Glutamatergic neuron (in vitro differentiated cells): ENCODE measurements at regions not wholly inside any gene's neighbourhood (a gene's known extent, or its start where the extent isn't known, plus 50 kb on each side); places are given as distances from the start of the nearest gene placed in this dataset.
"Not testable (repeated sequence)": the region's sequence is repeated elsewhere in the genome, so short reads cannot be mapped to it uniquely, and the experiment has no call there.

Source experiments
- DNase-seq: peaks from one replicate; pipeline ENCODE4 v3.0.0; 2022
- H3K27ac Mint-ChIP-seq: one replicate; pipeline ENCODE4 v1.8.0; 2020; ENCODE audit warnings: mild to moderate bottlenecking, mixed read lengths, inconsistent platforms; ENCODE audit not compliant: unreplicated experiment
- H3K27me3 Mint-ChIP-seq: one replicate; pipeline ENCODE4 v1.8.0; 2020; ENCODE audit warnings: mild to moderate bottlenecking, moderate library complexity, mixed read lengths, inconsistent platforms; ENCODE audit not compliant: unreplicated experiment
- H3K36me3 Mint-ChIP-seq: one replicate; pipeline ENCODE4 v1.8.0; 2020; ENCODE audit warnings: mild to moderate bottlenecking, mixed read lengths, inconsistent platforms; ENCODE audit not compliant: unreplicated experiment
- H3K4me1 Mint-ChIP-seq: one replicate; pipeline ENCODE4 v1.8.0; 2020; ENCODE audit warnings: mild to moderate bottlenecking, low read depth, mixed read lengths, inconsistent platforms; ENCODE audit not compliant: unreplicated experiment
- H3K4me3 Mint-ChIP-seq: one replicate; pipeline ENCODE4 v1.8.0; 2020; ENCODE audit warnings: mild to moderate bottlenecking, mixed read lengths, inconsistent platforms; ENCODE audit not compliant: unreplicated experiment
- H3K9me3 Mint-ChIP-seq: one replicate; pipeline ENCODE4 v1.8.0; 2020; ENCODE audit warnings: mild to moderate bottlenecking, moderate library complexity, mixed read lengths, inconsistent platforms; ENCODE audit not compliant: unreplicated experiment
- TF ChIP-seq, protein P1 (sequence below): fragments of 200-600 bp; sonication (generic); IDR thresholded peaks from one replicate; pipeline ENCODE4 v1.5.0; 2021; ENCODE audit not compliant: partially characterized antibody, unreplicated experiment

DNA sequence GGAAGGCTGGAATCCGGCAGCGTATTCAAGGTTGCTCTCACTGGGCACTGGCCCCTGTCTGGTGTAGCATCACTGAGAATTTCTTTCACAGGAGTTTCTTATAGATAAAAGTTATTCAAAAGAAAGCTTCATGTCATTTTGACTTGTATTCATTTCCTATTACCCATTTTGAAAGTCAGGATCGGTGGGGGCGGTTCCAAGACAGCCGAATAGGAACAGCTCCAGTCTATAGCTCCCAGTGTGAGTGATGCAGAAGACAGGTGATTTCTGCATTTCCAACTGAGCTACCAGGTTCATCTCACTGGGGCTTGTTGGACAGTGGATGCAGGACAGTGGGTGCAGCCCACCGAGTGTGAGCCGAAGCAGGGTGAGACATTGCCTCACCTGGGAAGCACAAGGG lies 51.5 kb upstream of the CDC42EP3 start:
- H3K36me3 Mint-ChIP-seq, H3K4me3 Mint-ChIP-seq, H3K9me3 Mint-ChIP-seq, H3K27me3 Mint-ChIP-seq, DNase-seq, H3K27ac Mint-ChIP-seq, H3K4me1 Mint-ChIP-seq: not testable (repeated sequence)

GRCh38 chr2:37730037-37730818 lies 58.8 kb upstream of the CDC42EP3 start:
- Mint-ChIP-seq H3K4me1 (peaks cover 20% of the 10 kb centered on the region), H3K4me3 (no peak overlapping the region), H3K9me3 (no peaks in the 10 kb centered on the region), H3K36me3 (no peaks in the 10 kb centered on the region), H3K27ac (no peak overlapping the region), H3K27me3 (no peaks in the 10 kb centered on the region)
- TF ChIP-seq, protein P1, sequence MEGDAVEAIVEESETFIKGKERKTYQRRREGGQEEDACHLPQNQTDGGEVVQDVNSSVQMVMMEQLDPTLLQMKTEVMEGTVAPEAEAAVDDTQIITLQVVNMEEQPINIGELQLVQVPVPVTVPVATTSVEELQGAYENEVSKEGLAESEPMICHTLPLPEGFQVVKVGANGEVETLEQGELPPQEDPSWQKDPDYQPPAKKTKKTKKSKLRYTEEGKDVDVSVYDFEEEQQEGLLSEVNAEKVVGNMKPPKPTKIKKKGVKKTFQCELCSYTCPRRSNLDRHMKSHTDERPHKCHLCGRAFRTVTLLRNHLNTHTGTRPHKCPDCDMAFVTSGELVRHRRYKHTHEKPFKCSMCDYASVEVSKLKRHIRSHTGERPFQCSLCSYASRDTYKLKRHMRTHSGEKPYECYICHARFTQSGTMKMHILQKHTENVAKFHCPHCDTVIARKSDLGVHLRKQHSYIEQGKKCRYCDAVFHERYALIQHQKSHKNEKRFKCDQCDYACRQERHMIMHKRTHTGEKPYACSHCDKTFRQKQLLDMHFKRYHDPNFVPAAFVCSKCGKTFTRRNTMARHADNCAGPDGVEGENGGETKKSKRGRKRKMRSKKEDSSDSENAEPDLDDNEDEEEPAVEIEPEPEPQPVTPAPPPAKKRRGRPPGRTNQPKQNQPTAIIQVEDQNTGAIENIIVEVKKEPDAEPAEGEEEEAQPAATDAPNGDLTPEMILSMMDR = no peak
- DNase-seq = no peak

DNA sequence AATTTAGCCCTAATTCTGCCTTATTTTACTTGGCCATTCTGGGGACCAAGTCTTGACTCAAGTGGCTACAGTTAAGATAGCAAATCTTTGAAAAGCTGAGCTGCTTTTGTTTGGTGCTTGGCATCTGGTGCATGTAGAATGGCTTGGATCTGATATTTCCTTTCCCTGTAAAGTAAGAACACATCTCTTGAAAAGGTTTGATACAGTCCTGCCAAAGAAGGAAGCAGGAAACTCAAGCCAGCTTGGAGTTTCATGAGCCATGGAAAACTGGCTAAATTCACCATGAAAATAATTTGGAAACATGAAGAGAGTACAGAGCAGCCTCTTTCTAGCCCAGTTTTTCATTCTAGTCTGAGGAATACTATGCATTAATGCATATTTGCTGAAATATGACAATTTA lies 61.0 kb upstream of the CDC42EP3 start:
- H3K27me3 Mint-ChIP-seq, DNase-seq, H3K27ac Mint-ChIP-seq, H3K36me3 Mint-ChIP-seq, H3K4me3 Mint-ChIP-seq, H3K9me3 Mint-ChIP-seq: not testable (repeated sequence)
- H3K4me1 Mint-ChIP-seq = peaks cover 25% of the 10 kb centered on the region

DNA sequence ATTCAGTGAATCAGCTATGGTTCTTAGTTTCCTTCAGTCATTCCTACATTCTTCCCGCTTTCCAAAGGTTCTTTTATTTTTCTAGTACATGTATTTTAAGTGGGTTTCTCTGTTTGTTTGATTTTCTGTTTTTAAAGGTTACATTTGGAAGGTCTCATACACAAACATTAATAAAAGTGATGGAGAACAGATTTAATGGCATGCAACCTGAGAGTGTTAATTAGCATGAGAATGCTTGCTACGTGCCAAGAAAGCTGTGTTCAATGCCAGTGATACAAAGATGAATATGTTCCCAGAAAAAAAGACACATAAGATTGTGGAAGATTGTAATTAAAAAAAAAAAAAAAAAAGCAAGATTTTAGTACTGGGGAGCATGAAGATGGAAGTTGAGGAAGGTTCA lies 61.8 kb upstream of the CDC42EP3 start:
- DNase-seq = no peak
- Mint-ChIP-seq H3K9me3 (no peaks in the 10 kb centered on the region), H3K4me3 (no peak overlapping the region), H3K27me3 (no peaks in the 10 kb centered on the region), H3K36me3 (no peaks in the 10 kb centered on the region), H3K27ac (no peak overlapping the region), H3K4me1 (peaks cover 25% of the 10 kb centered on the region)
- TF ChIP-seq, protein P1 = no peak

- not testable (repeated sequence) for H3K36me3 Mint-ChIP-seq, H3K27ac Mint-ChIP-seq, H3K27me3 Mint-ChIP-seq, DNase-seq, H3K9me3 Mint-ChIP-seq, H3K4me3 Mint-ChIP-seq
- peaks cover 25% of the 10 kb centered on the region for H3K4me1 Mint-ChIP-seq
These were observed 62.5 kb upstream of the CDC42EP3 start for GRCh38 chr2:37733955-37734354.

- not testable (repeated sequence) for H3K27ac Mint-ChIP-seq, H3K9me3 Mint-ChIP-seq, DNase-seq, H3K27me3 Mint-ChIP-seq, H3K36me3 Mint-ChIP-seq, H3K4me3 Mint-ChIP-seq
- peaks cover 25% of the 10 kb centered on the region for H3K4me1 Mint-ChIP-seq
These were observed 63.6 kb upstream of the CDC42EP3 start for GRCh38 chr2:37734891-37735523.

DNA sequence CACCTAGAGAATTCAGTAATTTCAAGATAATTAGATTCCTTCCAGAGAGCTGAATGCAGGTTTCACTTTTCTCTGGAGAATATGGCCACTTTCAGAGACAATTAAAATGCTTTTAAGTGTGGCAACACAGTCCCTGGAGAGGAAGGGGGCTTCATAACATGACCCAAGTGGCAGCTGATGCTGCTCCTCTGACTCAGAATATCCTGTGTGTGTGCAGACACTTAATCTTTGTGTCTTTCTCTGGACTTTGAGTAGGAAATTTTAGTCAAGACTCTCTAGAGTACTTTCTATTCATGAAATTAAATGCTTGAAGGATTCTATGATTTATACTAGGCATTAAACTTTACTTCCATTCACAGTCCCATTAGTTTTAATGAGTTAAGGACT lies 64.1 kb upstream of the CDC42EP3 start:
- H3K36me3 Mint-ChIP-seq, H3K4me3 Mint-ChIP-seq, H3K9me3 Mint-ChIP-seq, H3K27me3 Mint-ChIP-seq: not testable (repeated sequence)
- peak overlapping the region; percentile 33 for H3K27ac Mint-ChIP-seq
- peaks cover 25% of the 10 kb centered on the region for H3K4me1 Mint-ChIP-seq
- DNase-seq = peak; percentile 35
